Ovary (tissue), 3 donors: ENCODE measurements at regions not wholly inside any gene's neighbourhood (a gene's known extent, or its start where the extent isn't known, plus 50 kb on each side); places are given as distances from the start of the nearest gene placed in this dataset.

Source experiments
- EP300 ChIP-seq: sonication (generic); formaldehyde crosslinking; IDR thresholded peaks from one replicate; pipeline ENCODE4 v1.6.1; 2017; ENCODE audit warnings: antibody characterized with exemption
- TF ChIP-seq, protein P1 (sequence below), 3 donors: fragments of 450-650 bp in 2 of 3; fragments of 200-600 bp in 1 of 3; IDR thresholded peaks; one replicate each; pipeline versions ENCODE4 v1.5.1 to v1.8.0; 2016 to 2022; ENCODE audit warnings: antibody characterized with exemption in 3 of 3, mild to moderate bottlenecking in 1 of 3
- donor health status: DM: no; HTN: no; CAD: no.

DNA sequence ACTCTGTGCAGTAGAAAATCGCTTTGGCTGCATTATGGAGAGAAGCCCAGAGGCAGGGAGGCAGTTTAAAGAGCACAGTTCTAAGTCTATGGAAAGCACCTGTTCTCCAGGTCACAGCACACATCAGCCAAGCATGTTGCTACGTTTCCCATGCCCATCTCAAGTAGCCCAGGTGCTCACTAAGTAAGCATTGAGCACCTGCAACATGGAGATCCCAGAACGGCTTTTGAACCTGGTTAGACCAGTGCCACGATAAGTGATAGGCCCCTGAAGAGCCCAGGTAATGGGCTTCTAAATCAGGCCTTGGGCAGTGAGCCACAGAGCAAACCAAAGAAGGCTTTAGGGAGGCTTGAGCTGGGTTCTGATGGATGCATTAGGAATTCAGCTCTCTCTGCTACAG is 186.2 kb downstream of the C1orf94 start:
- TF ChIP-seq, protein P1, sequence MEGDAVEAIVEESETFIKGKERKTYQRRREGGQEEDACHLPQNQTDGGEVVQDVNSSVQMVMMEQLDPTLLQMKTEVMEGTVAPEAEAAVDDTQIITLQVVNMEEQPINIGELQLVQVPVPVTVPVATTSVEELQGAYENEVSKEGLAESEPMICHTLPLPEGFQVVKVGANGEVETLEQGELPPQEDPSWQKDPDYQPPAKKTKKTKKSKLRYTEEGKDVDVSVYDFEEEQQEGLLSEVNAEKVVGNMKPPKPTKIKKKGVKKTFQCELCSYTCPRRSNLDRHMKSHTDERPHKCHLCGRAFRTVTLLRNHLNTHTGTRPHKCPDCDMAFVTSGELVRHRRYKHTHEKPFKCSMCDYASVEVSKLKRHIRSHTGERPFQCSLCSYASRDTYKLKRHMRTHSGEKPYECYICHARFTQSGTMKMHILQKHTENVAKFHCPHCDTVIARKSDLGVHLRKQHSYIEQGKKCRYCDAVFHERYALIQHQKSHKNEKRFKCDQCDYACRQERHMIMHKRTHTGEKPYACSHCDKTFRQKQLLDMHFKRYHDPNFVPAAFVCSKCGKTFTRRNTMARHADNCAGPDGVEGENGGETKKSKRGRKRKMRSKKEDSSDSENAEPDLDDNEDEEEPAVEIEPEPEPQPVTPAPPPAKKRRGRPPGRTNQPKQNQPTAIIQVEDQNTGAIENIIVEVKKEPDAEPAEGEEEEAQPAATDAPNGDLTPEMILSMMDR (IDR thresholded peaks at IDR 0.05) = no peak
- no peak for TF ChIP-seq EP300
